ENCODE measurements at regions not wholly inside any gene's neighbourhood (a gene's known extent, or its start where the extent isn't known, plus 50 kb on each side); places are given as distances from the start of the nearest gene placed in this dataset.

DNA sequence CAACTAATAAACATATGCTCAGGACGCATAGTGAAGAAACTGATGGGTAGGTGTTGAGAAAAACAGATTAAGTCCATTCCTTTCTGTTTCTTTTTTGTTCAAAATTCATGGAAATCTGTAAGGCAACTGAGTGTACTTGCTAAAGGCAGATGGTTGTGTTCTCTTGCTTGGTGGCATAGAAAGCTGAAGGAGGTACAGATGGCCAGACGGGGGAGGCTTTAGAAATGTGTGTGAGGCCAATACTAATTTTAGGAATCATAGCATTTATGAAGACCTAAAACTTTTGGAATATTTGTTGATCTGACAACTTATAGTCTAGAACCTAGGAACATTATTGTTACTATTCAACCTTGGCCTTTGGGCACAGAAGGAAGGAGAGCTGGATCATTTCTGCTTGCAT lies 56.8 kb upstream of the EMCN start:
- peaks cover 2% of the 10 kb centered on the region for H3K27me3 Mint-ChIP-seq
- peaks cover 7% of the 10 kb centered on the region for H3K9me3 Mint-ChIP-seq
- no peak overlapping the region for H3K27ac Mint-ChIP-seq
- peaks cover 1% of the 10 kb centered on the region for H3K4me1 Mint-ChIP-seq
- no peaks in the 10 kb centered on the region for H3K36me3 Mint-ChIP-seq
- no peak for ATAC-seq (ENCODE audit: low read depth)
- POLR2A ChIA-PET = no interaction called here
- no peak for DNase-seq
- no peak overlapping the region for H3K4me3 Mint-ChIP-seq

DNA sequence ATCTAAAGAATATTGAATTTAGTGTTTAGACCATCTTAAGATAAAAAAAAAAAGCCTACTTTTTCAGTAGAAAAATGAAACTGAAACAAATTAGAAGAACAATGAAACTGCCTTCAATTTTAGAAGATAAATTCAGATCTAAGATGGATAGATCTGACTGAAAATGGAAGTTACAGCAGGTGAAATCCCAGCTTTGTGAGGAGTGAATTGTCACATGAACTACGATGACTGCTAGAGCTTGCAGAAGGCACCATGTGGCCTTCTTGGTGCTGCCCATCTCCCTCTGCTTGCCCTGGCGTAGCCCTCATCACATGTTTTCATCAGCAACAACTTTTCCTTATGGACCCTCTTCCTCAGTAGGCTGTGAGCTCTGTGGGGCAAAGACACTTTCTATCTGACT lies 51.4 kb upstream of the EMCN start:
- no peak for DNase-seq
- Mint-ChIP-seq H3K36me3 (peaks cover 2% of the 10 kb centered on the region), H3K27ac (peak overlapping the region; percentile 15), H3K9me3 (peaks cover 3% of the 10 kb centered on the region), H3K27me3 (no peaks in the 10 kb centered on the region), H3K4me3 (peak overlapping the region; percentile 10), H3K4me1 (peaks cover 12% of the 10 kb centered on the region)
- POLR2A ChIA-PET = no interaction called here
- ATAC-seq (ENCODE audit: low read depth) = no peak

All from activated naive CD8-positive, alpha-beta T cell treated with anti-CD3 and anti-CD28 coated beads, Interleukin-2, amount 10 ng/mL, durations not matched to agents 7 days and 5 days (primary cell).